ENCODE measurements at regions not wholly inside any gene's neighbourhood (a gene's known extent, or its start where the extent isn't known, plus 50 kb on each side); places are given as distances from the start of the nearest gene placed in this dataset.
A peak's percentile ranks its signal among the peaks of the same experiment; 100 is the strongest.

GRCh38 chr15:87201986-87202385 lies 1054.6 kb downstream of the NTRK3 start:
- no peak overlapping the region for H3K4me3 Mint-ChIP-seq
- peaks cover 15% of the 10 kb centered on the region for H3K4me1 Mint-ChIP-seq
- DNase-seq (ENCODE audit: low spot score) (no peak), ATAC-seq (no peak)
- H3K27ac Mint-ChIP-seq = no peak overlapping the region
- Histone ChIP-seq H2AFZ (no peak overlapping the region), H3K36me3 (ENCODE audit: insufficient read depth) (no peaks in the 10 kb centered on the region), H3K79me2 (replicated peaks; ENCODE audit: insufficient read depth) (no peaks in the 10 kb centered on the region), H3K4me2 (no peak overlapping the region), H3K4me1 (ENCODE audit: insufficient read depth) (peaks cover 13% of the 10 kb centered on the region), H4K20me1 (replicated peaks; ENCODE audit: insufficient read depth) (no peaks in the 10 kb centered on the region), H3K27ac (ENCODE audit: low read depth) (no peak overlapping the region), H3K27me3 (ENCODE audit: insufficient read depth) (no peaks in the 10 kb centered on the region), H3F3A (replicated peaks; ENCODE audit: low read depth) (no peaks in the 10 kb centered on the region), H3K4me3 (no peak overlapping the region), H3K9me2 (ENCODE audit: insufficient read depth) (0 out of 2 replicates have a peak, but pooled peaks cover 4% of the 10 kb centered on the region)
- no peaks in the 10 kb centered on the region for H3K36me3 Mint-ChIP-seq (ENCODE audit: low read depth)
- TF ChIP-seq JUNB (IDR thresholded peaks at IDR 0.05; ENCODE audit: unreplicated experiment) = no peak
- no peak for TF ChIP-seq EZH2 (IDR thresholded peaks at IDR 0.05; ENCODE audit: low read depth, unreplicated experiment)
- TF ChIP-seq ZNF462 (CRISPR knock-in tag; IDR thresholded peaks at IDR 0.05) = no peak
- TF ChIP-seq ZNF114 (CRISPR knock-in tag; IDR thresholded peaks at IDR 0.05) = no peak
- no peaks in the 10 kb centered on the region for H3K27me3 Mint-ChIP-seq (ENCODE audit: insufficient read depth, low read depth, poor library complexity)
- H3K9me3 Mint-ChIP-seq = no peaks in the 10 kb centered on the region; the same call in 2 of the 3 replicates

GRCh38 chr15:87200149-87200548 lies 1056.4 kb downstream of the NTRK3 start:
- Histone ChIP-seq H3K79me2 (replicated peaks; ENCODE audit: insufficient read depth) (no peaks in the 10 kb centered on the region), H3K27ac (ENCODE audit: low read depth) (no peak overlapping the region), H3K4me1 (ENCODE audit: insufficient read depth) (peaks cover 13% of the 10 kb centered on the region), H3F3A (replicated peaks; ENCODE audit: low read depth) (no peaks in the 10 kb centered on the region), H3K9me2 (ENCODE audit: insufficient read depth) (0 out of 2 replicates have a peak, but pooled peaks cover 4% of the 10 kb centered on the region), H3K36me3 (ENCODE audit: insufficient read depth) (no peaks in the 10 kb centered on the region), H3K4me3 (no peak overlapping the region), H4K20me1 (replicated peaks; ENCODE audit: insufficient read depth) (no peaks in the 10 kb centered on the region), H3K4me2 (peak overlapping the region; percentile 31; the same call in 1 of the 2 replicates), H3K27me3 (ENCODE audit: insufficient read depth) (no peaks in the 10 kb centered on the region), H2AFZ (no peak overlapping the region; the same call in 1 of the 2 replicates)
- no peak overlapping the region for H3K27ac Mint-ChIP-seq
- no peaks in the 10 kb centered on the region for H3K36me3 Mint-ChIP-seq (ENCODE audit: low read depth)
- H3K4me1 Mint-ChIP-seq = peaks cover 18% of the 10 kb centered on the region
- peaks cover 2% of the 10 kb centered on the region for H3K27me3 Mint-ChIP-seq (ENCODE audit: insufficient read depth, low read depth, poor library complexity)
- no peak overlapping the region for H3K4me3 Mint-ChIP-seq
- peak; percentile 76 for ATAC-seq
- no peaks in the 10 kb centered on the region; the same call in 2 of the 3 replicates for H3K9me3 Mint-ChIP-seq
- DNase-seq (ENCODE audit: low spot score) = no peak
- TF ChIP-seq POLR2AphosphoS5 (IDR thresholded peaks at IDR 0.05; ENCODE audit: low read depth) (no peak), EZH2phosphoT487 (IDR thresholded peaks at IDR 0.05; ENCODE audit: unreplicated experiment) (no peak), NANOG (IDR thresholded peaks at IDR 0.05; ENCODE audit: borderline replicate concordance) (no peak), STAT1 (IDR thresholded peaks at IDR 0.05; ENCODE audit: unreplicated experiment) (no peak), ZNF331 (CRISPR knock-in tag; IDR thresholded peaks at IDR 0.05; ENCODE audit: low read depth) (no peak), ZNF114 (CRISPR knock-in tag; IDR thresholded peaks at IDR 0.05) (no peak), ETS1 (IDR thresholded peaks at IDR 0.05) (no peak), CTCF (conservative IDR thresholded peaks at IDR 0.05; ENCODE audit: low read depth in 2 of 2) (no peak), EZH2 (IDR thresholded peaks at IDR 0.05; ENCODE audit: low read depth, unreplicated experiment) (no peak)
